ENCODE measurements at regions not wholly inside any gene's neighbourhood (a gene's known extent, or its start where the extent isn't known, plus 50 kb on each side); places are given as distances from the start of the nearest gene placed in this dataset.

DNA sequence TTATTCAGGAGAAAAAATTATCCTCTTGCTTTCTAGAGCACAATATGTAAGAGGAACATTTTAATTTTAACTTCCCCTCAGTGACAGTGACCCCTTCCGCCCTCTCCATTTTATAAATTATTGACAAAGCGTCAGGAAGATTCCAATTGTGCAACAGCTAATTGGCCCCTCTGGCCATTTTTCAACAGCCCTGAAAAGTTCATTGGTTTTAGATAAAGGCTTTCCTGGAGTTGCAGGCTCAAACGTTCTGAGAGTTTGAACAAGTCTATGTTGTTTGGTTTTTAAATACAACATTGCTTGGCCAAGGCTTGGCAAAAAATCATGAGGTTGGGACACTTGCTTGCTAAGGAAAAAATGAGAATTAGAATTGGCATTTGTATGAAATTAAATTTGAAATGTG lies 422.2 kb upstream of the ANKRD30A start:
- TF ChIP-seq, protein P1, sequence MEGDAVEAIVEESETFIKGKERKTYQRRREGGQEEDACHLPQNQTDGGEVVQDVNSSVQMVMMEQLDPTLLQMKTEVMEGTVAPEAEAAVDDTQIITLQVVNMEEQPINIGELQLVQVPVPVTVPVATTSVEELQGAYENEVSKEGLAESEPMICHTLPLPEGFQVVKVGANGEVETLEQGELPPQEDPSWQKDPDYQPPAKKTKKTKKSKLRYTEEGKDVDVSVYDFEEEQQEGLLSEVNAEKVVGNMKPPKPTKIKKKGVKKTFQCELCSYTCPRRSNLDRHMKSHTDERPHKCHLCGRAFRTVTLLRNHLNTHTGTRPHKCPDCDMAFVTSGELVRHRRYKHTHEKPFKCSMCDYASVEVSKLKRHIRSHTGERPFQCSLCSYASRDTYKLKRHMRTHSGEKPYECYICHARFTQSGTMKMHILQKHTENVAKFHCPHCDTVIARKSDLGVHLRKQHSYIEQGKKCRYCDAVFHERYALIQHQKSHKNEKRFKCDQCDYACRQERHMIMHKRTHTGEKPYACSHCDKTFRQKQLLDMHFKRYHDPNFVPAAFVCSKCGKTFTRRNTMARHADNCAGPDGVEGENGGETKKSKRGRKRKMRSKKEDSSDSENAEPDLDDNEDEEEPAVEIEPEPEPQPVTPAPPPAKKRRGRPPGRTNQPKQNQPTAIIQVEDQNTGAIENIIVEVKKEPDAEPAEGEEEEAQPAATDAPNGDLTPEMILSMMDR (IDR thresholded peaks at IDR 0.05; ENCODE audit: extremely low read depth in 1 of 2, insufficient read depth in 1 of 2, low read depth in 1 of 2, low read length in 2 of 2) = no peak
- TF ChIP-seq POLR2AphosphoS5 (IDR thresholded peaks at IDR 0.05; ENCODE audit: insufficient read depth, low read depth, low read length) (no peak), POLR2A (IDR thresholded peaks at IDR 0.05; ENCODE audit: low read depth, low read length) (no peak), MYC (IDR thresholded peaks at IDR 0.05; ENCODE audit: low read depth, low read length) (no peak), EZH2 (IDR thresholded peaks at IDR 0.05; ENCODE audit: borderline replicate concordance, low read depth, low read length, severe bottlenecking) (no peak), GATA2 (IDR thresholded peaks at IDR 0.05; ENCODE audit: insufficient read depth, insufficient read length, low read depth, low read length) (no peak), JUN (IDR thresholded peaks at IDR 0.05; ENCODE audit: borderline replicate concordance, insufficient read depth, insufficient read length, low read depth) (no peak), FOS (IDR thresholded peaks at IDR 0.05; ENCODE audit: borderline replicate concordance, insufficient read depth, low read length) (no peak)
- TF ChIP-seq, protein P2, sequence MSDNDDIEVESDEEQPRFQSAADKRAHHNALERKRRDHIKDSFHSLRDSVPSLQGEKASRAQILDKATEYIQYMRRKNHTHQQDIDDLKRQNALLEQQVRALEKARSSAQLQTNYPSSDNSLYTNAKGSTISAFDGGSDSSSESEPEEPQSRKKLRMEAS (IDR thresholded peaks at IDR 0.05; ENCODE audit: insufficient read depth, insufficient read length) = no peak

Data from endothelial cell of umbilical vein (primary cell).